HFFc6 (cell line): ENCODE measurements at regions not wholly inside any gene's neighbourhood (a gene's known extent, or its start where the extent isn't known, plus 50 kb on each side); places are given as distances from the start of the nearest gene placed in this dataset.

Source experiments
- DNase-seq: peaks from one replicate; pipeline ENCODE4 v3.0.0-alpha.2; 2018
- H3K27ac Mint-ChIP-seq: 2 replicates; pipeline ENCODE4 v1.8.0; 2020; ENCODE audit warnings: mild to moderate bottlenecking, mixed read lengths
- H3K27me3 Mint-ChIP-seq: 2 replicates; pipeline ENCODE4 v1.8.0; 2021; ENCODE audit warnings: mild to moderate bottlenecking, moderate library complexity, mixed read lengths; ENCODE audit not compliant: insufficient read depth
- H3K36me3 Mint-ChIP-seq: 2 replicates; pipeline ENCODE4 v1.8.0; 2021; ENCODE audit warnings: low read depth, mixed read lengths
- H3K4me1 Mint-ChIP-seq: 2 replicates; pipeline ENCODE4 v1.8.0; 2020; ENCODE audit warnings: low read depth, mixed read lengths
- H3K4me3 Mint-ChIP-seq: 2 replicates; pipeline ENCODE4 v1.8.0; 2020; ENCODE audit warnings: mild to moderate bottlenecking, moderate library complexity, mixed read lengths
- H3K9me3 Mint-ChIP-seq: 2 replicates; pipeline ENCODE4 v1.8.0; 2020; ENCODE audit warnings: mild to moderate bottlenecking, mixed read lengths
- TF ChIP-seq, protein P1 (sequence below): fragments of 200-600 bp; sonication (generic); IDR thresholded peaks from 2 replicates; pipeline ENCODE4 v1.5.0; 2021; ENCODE audit warnings: antibody characterized with exemption, mild to moderate bottlenecking

DNA sequence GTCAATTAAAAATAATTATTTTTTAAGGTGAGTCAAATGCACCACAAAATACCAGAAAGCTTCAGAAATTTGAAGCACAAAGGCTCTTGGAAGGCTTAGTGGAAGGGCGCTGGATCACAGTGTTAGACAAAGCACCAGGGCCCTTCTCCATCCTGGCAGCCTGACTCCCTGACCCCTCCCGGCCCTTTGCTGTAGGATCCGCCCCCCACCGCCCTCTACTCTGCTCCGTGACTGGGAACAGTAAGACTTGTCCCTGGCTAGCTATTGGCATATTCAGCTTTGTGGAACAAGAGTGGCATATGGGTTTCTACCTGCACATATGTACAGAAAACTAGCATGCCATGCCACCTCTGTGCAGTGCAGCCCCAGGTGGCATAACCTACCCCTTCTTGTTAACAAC, 222.1 kb downstream of the SYK start:
- Mint-ChIP-seq H3K27me3 (peaks cover 39% of the 10 kb centered on the region), H3K9me3 (no peaks in the 10 kb centered on the region; the same call in 1 of the 2 replicates), H3K27ac (no peak overlapping the region), H3K36me3 (no peaks in the 10 kb centered on the region; the same call in 1 of the 2 replicates), H3K4me1 (no peaks in the 10 kb centered on the region), H3K4me3 (no peak overlapping the region)
- DNase-seq, result no peak
- TF ChIP-seq, protein P1, sequence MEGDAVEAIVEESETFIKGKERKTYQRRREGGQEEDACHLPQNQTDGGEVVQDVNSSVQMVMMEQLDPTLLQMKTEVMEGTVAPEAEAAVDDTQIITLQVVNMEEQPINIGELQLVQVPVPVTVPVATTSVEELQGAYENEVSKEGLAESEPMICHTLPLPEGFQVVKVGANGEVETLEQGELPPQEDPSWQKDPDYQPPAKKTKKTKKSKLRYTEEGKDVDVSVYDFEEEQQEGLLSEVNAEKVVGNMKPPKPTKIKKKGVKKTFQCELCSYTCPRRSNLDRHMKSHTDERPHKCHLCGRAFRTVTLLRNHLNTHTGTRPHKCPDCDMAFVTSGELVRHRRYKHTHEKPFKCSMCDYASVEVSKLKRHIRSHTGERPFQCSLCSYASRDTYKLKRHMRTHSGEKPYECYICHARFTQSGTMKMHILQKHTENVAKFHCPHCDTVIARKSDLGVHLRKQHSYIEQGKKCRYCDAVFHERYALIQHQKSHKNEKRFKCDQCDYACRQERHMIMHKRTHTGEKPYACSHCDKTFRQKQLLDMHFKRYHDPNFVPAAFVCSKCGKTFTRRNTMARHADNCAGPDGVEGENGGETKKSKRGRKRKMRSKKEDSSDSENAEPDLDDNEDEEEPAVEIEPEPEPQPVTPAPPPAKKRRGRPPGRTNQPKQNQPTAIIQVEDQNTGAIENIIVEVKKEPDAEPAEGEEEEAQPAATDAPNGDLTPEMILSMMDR, result no peak

GRCh38 chr9:91024841-91025240, 223.2 kb downstream of the SYK start:
- H3K27ac Mint-ChIP-seq, result no peak overlapping the region

GRCh38 chr9:91025856-91026255, 224.2 kb downstream of the SYK start:
- no peak for DNase-seq
- Mint-ChIP-seq H3K36me3 (no peaks in the 10 kb centered on the region; the same call in 1 of the 2 replicates), H3K4me1 (no peaks in the 10 kb centered on the region), H3K4me3 (no peak overlapping the region), H3K9me3 (no peaks in the 10 kb centered on the region; the same call in 1 of the 2 replicates), H3K27ac (no peak overlapping the region), H3K27me3 (peaks cover 30% of the 10 kb centered on the region)
- TF ChIP-seq, protein P1, result no peak

More at GRCh38 chr9:91024841-91025240, 223.2 kb downstream of the SYK start:
- TF ChIP-seq, protein P1, result no peak
- Mint-ChIP-seq H3K9me3 (no peaks in the 10 kb centered on the region; the same call in 1 of the 2 replicates), H3K4me1 (no peaks in the 10 kb centered on the region), H3K36me3 (no peaks in the 10 kb centered on the region; the same call in 1 of the 2 replicates), H3K27me3 (peaks cover 35% of the 10 kb centered on the region), H3K4me3 (no peak overlapping the region)
- DNase-seq, result no peak

DNA sequence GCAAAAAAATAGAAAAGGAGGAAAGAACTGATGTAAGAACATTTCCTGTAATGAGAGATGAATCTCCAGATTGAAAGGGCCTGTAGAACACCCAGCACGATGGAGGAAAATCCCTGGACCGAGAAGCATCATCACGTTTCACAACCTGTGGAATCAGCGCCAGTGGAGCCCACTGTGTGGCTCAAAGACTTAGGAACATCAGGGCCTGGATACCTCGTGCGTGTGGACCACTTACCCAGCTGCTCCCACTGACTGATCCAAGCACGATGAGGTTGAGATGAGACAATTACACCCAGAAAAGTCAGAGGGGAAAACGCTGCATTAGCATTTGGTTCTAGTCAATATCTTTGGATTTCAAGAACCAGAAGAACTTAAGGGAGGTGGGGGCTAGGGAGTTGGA, 224.6 kb downstream of the SYK start:
- Mint-ChIP-seq H3K27me3 (peaks cover 34% of the 10 kb centered on the region), H3K4me1 (no peaks in the 10 kb centered on the region), H3K9me3 (no peaks in the 10 kb centered on the region; the same call in 1 of the 2 replicates), H3K36me3 (no peaks in the 10 kb centered on the region; the same call in 1 of the 2 replicates), H3K4me3 (no peak overlapping the region), H3K27ac (no peak overlapping the region)
- no peak for DNase-seq
- TF ChIP-seq, protein P1, result no peak

- H3K9me3 Mint-ChIP-seq, result no peaks in the 10 kb centered on the region; the same call in 1 of the 2 replicates
- H3K27me3 Mint-ChIP-seq, result peaks cover 36% of the 10 kb centered on the region
- no peak for DNase-seq
- TF ChIP-seq, protein P1, result no peak
- no peak overlapping the region for H3K4me3 Mint-ChIP-seq
- no peaks in the 10 kb centered on the region; the same call in 1 of the 2 replicates for H3K36me3 Mint-ChIP-seq
- H3K27ac Mint-ChIP-seq, result no peak overlapping the region
- no peaks in the 10 kb centered on the region for H3K4me1 Mint-ChIP-seq
These were observed 225.4 kb downstream of the SYK start for GRCh38 chr9:91027005-91027404.
